ENCODE measurements at regions not wholly inside any gene's neighbourhood (a gene's known extent, or its start where the extent isn't known, plus 50 kb on each side); places are given as distances from the start of the nearest gene placed in this dataset.
A peak's percentile ranks its signal among the peaks of the same experiment; 100 is the strongest.

- H3K4me2 ChIP-seq, result peak overlapping the region; percentile 73
- H3K27ac Mint-ChIP-seq, result no peak overlapping the region
Measured at GRCh38 chr5:42908509-42909488, 97.1 kb upstream of the SELENOP start.

More at GRCh38 chr5:42908509-42909488, 97.1 kb upstream of the SELENOP start:
- Histone ChIP-seq H3K79me2 (replicated peaks; ENCODE audit: insufficient read depth) (no peaks in the 10 kb centered on the region), H3K9me2 (ENCODE audit: insufficient read depth) (no peaks in the 10 kb centered on the region), H2AFZ (peak overlapping the region; percentile 87), H3K4me3 (peak overlapping the region; percentile 52), H4K20me1 (replicated peaks; ENCODE audit: insufficient read depth) (no peaks in the 10 kb centered on the region), H3K27me3 (ENCODE audit: insufficient read depth) (peaks cover 44% of the 10 kb centered on the region), H3K36me3 (ENCODE audit: insufficient read depth) (no peaks in the 10 kb centered on the region), H3K27ac (ENCODE audit: low read depth) (no peak overlapping the region), H3F3A (replicated peaks; ENCODE audit: low read depth) (no peaks in the 10 kb centered on the region), H3K4me1 (ENCODE audit: insufficient read depth) (no peaks in the 10 kb centered on the region)
- Mint-ChIP-seq H3K36me3 (ENCODE audit: low read depth) (no peaks in the 10 kb centered on the region), H3K9me3 (no peaks in the 10 kb centered on the region; the same call in 2 of the 3 replicates), H3K4me3 (peak overlapping the region; percentile 84), H3K27me3 (ENCODE audit: insufficient read depth, low read depth, poor library complexity) (peaks cover 32% of the 10 kb centered on the region), H3K4me1 (peaks cover 3% of the 10 kb centered on the region; the same call in 2 of the 3 replicates)
- DNase-seq (ENCODE audit: low spot score), result peak; percentile 96
- no peak for TF ChIP-seq NANOG (IDR thresholded peaks at IDR 0.05; ENCODE audit: borderline replicate concordance)
- TF ChIP-seq REST (IDR thresholded peaks at IDR 0.05; ENCODE audit: unreplicated experiment), result no peak
- TF ChIP-seq, protein P1, sequence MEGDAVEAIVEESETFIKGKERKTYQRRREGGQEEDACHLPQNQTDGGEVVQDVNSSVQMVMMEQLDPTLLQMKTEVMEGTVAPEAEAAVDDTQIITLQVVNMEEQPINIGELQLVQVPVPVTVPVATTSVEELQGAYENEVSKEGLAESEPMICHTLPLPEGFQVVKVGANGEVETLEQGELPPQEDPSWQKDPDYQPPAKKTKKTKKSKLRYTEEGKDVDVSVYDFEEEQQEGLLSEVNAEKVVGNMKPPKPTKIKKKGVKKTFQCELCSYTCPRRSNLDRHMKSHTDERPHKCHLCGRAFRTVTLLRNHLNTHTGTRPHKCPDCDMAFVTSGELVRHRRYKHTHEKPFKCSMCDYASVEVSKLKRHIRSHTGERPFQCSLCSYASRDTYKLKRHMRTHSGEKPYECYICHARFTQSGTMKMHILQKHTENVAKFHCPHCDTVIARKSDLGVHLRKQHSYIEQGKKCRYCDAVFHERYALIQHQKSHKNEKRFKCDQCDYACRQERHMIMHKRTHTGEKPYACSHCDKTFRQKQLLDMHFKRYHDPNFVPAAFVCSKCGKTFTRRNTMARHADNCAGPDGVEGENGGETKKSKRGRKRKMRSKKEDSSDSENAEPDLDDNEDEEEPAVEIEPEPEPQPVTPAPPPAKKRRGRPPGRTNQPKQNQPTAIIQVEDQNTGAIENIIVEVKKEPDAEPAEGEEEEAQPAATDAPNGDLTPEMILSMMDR (conservative IDR thresholded peaks at IDR 0.05; ENCODE audit: low read depth in 2 of 2), result peak; percentile 65 to 84
- TF ChIP-seq, protein P2, sequence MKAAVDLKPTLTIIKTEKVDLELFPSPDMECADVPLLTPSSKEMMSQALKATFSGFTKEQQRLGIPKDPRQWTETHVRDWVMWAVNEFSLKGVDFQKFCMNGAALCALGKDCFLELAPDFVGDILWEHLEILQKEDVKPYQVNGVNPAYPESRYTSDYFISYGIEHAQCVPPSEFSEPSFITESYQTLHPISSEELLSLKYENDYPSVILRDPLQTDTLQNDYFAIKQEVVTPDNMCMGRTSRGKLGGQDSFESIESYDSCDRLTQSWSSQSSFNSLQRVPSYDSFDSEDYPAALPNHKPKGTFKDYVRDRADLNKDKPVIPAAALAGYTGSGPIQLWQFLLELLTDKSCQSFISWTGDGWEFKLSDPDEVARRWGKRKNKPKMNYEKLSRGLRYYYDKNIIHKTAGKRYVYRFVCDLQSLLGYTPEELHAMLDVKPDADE (IDR thresholded peaks at IDR 0.05), result no peak
- peak; percentile 96 for ATAC-seq

All from GM23338 (cell line).